ENCODE measurements at regions not wholly inside any gene's neighbourhood (a gene's known extent, or its start where the extent isn't known, plus 50 kb on each side); places are given as distances from the start of the nearest gene placed in this dataset.

DNA sequence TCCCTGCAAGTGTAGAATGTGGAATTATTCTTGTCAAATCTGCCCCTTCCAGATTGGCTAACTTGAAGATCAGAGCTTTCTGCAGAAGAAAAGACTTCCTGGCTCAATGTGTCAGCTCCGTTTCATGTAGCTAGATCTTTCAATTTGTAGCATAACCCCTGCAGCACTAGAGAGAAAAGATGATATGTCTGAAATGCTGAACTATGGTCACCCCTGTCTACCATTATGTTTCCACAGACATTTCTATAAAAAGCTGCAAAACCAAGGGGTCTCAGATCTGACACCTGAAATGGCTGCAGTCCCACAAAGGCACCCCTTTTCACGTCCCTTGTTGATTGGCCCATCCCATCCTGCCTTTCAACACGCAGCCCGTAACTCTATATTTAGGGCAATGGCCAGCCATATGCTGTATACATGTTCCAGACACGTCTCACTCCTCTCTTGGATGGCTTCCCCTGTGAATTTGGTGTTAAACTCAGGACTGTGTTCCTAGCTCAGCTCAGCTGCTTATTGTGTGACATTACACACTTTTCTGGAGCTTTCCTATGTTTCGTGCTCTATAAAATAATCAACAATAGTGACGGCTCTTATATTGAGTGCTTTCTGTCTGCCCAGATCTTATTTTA lies 648.6 kb upstream of the CELF2 start:
- Histone ChIP-seq H3K36me3 (ENCODE audit: control insufficient read depth, insufficient read depth, low read length) (no peaks in the 10 kb centered on the region), H3K14ac (replicated peaks; ENCODE audit: low read depth, low read length) (no peak overlapping the region), H3K4me3 (ENCODE audit: insufficient read depth, low read depth, low read length) (no peak overlapping the region), H2AFZ (replicated peaks; ENCODE audit: low read length, poor library complexity) (no peak overlapping the region), H3K18ac (ENCODE audit: low read depth, low read length) (no peak overlapping the region), H3K4me2 (ENCODE audit: low read depth, low read length) (no peak overlapping the region), H4K5ac (ENCODE audit: low read depth, low read length) (no peak overlapping the region), H3K23ac (ENCODE audit: low read depth, low read length) (no peak overlapping the region), H4K20me1 (ENCODE audit: insufficient read depth, low read length) (no peaks in the 10 kb centered on the region), H4K8ac (ENCODE audit: low read depth in 2 of 2, low read length in 2 of 2) (no peak overlapping the region), H3K4ac (ENCODE audit: low read depth, low read length) (no peak overlapping the region), H4K91ac (ENCODE audit: insufficient read depth, low read depth, low read length) (no peak overlapping the region), H3K56ac (ENCODE audit: extremely low read depth, insufficient read depth, low read length) (no peak overlapping the region), H3K9me1 (ENCODE audit: insufficient read depth, low read length) (no peaks in the 10 kb centered on the region), H3K27ac (ENCODE audit: insufficient read depth, low read length) (no peak overlapping the region), H3K4me1 (ENCODE audit: control insufficient read depth, insufficient read depth, low read length) (no peaks in the 10 kb centered on the region), H3K27me3 (ENCODE audit: control insufficient read depth, insufficient read depth, low read length) (no peaks in the 10 kb centered on the region), H2BK5ac (ENCODE audit: low read depth, low read length, poor library complexity, severe bottlenecking) (no peak overlapping the region), H2AK5ac (ENCODE audit: low read depth, low read length) (no peak overlapping the region), H3K9me3 (ENCODE audit: control insufficient read depth, insufficient read depth, low read length) (no peaks in the 10 kb centered on the region), H2BK15ac (ENCODE audit: low read depth, low read length) (no peak overlapping the region), H3K9ac (ENCODE audit: low read depth, low read length) (no peak overlapping the region), H2AK9ac (replicated peaks; ENCODE audit: low read depth, low read length, poor library complexity) (no peak overlapping the region), H2BK120ac (ENCODE audit: low read depth, low read length) (no peak overlapping the region), H3K79me1 (ENCODE audit: low read depth in 1 of 2, low read length in 2 of 2) (no peaks in the 10 kb centered on the region), H2BK20ac (ENCODE audit: low read depth, low read length) (no peak overlapping the region)
- POLR2A ChIA-PET (ENCODE audit: unreplicated experiment) = no interaction called here
- CTCF ChIA-PET = interaction anchor here (1.3 kb wide), 1 partner anchor 11 kb away, joined by 4 read pairs; no protein-coding TSS in a partner anchor
- in situ Hi-C loops (cut with MboI; ENCODE audit: low sequenced_read_pairs) (no loop called here), dilution Hi-C loops (cut with HindIII; ENCODE audit: low sequenced_read_pairs, unreplicated experiment) (no loop called here), intact Hi-C loops (cut with micrococcal nuclease) (no loop called here)
- no peak for ATAC-seq (ENCODE audit: low read depth)
- BruUV-seq (replicated peaks) = no TSS peak
- TF ChIP-seq BHLHE40 (IDR thresholded peaks at IDR 0.05; ENCODE audit: low read depth, low read length) = no peak
- WGBS, 2 experiments (ENCODE audit: extremely low coverage in 2 of 2, insufficient read length in 1 of 2) = no CpG with 5 or more reads among the region's 7 CpGs
- no peak for DNase-seq

Measured in IMR-90 (cell line).